ENCODE measurements at regions not wholly inside any gene's neighbourhood (a gene's known extent, or its start where the extent isn't known, plus 50 kb on each side); places are given as distances from the start of the nearest gene placed in this dataset.

DNA sequence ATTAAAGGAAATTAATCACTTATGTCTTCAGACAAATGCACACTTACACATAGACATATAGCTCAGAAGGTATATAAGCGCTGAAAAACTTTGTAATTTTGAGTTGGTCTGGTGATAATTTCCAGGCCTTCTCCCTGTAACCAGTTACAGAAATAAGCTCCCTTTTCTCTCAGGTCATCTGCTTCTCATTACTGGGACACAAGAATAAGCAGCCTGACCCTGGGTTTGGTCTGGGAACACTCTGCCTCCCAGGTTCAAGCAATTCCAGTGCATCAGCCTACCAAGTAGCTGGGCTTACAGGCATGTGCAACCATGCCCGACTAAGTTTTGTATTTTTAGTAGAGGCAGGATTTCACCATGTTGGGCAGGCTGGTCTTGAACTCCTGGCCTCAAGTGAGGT, 274.5 kb downstream of the LMO7 start:
- no peak for TF ChIP-seq HDGF (IDR thresholded peaks at IDR 0.05; ENCODE audit: borderline replicate concordance)
- TF ChIP-seq FOXA1 (IDR thresholded peaks at IDR 0.05) = no peak
- no peak for TF ChIP-seq ZNF384 (IDR thresholded peaks at IDR 0.05)
- TF ChIP-seq BHLHE40 (IDR thresholded peaks at IDR 0.05; ENCODE audit: borderline replicate concordance) = no peak
- TF ChIP-seq ELF4 (IDR thresholded peaks at IDR 0.05) = no peak
- TF ChIP-seq TARDBP (IDR thresholded peaks at IDR 0.05) = no peak
- no peak for TF ChIP-seq SP1 (IDR thresholded peaks at IDR 0.05)
- TF ChIP-seq NFRKB (IDR thresholded peaks at IDR 0.05) = no peak
- no peak for TF ChIP-seq FOXM1 (IDR thresholded peaks at IDR 0.05; ENCODE audit: borderline replicate concordance)
- TF ChIP-seq, protein P1, sequence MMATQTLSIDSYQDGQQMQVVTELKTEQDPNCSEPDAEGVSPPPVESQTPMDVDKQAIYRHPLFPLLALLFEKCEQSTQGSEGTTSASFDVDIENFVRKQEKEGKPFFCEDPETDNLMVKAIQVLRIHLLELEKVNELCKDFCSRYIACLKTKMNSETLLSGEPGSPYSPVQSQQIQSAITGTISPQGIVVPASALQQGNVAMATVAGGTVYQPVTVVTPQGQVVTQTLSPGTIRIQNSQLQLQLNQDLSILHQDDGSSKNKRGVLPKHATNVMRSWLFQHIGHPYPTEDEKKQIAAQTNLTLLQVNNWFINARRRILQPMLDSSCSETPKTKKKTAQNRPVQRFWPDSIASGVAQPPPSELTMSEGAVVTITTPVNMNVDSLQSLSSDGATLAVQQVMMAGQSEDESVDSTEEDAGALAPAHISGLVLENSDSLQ (IDR thresholded peaks at IDR 0.05) = no peak
- TF ChIP-seq FOXK2 (IDR thresholded peaks at IDR 0.05) = no peak
- TF ChIP-seq ARNT (IDR thresholded peaks at IDR 0.05) = no peak
- no peak for TF ChIP-seq SUZ12 (IDR thresholded peaks at IDR 0.05)

Measured in HEK293T (cell line).